IPS-18a (cell line): ENCODE measurements at regions not wholly inside any gene's neighbourhood (a gene's known extent, or its start where the extent isn't known, plus 50 kb on each side); places are given as distances from the start of the nearest gene placed in this dataset.

Experiments
- H3K27ac ChIP-seq: one replicate; pipeline ENCODE4 v1.5.1; 2013; ENCODE audit warnings: low read length
- H3K27me3 ChIP-seq: one replicate; pipeline ENCODE4 v1.6.1; 2013; ENCODE audit warnings: mild to moderate bottlenecking, low read length; ENCODE audit not compliant: control insufficient read depth, insufficient read depth
- H3K36me3 ChIP-seq: one replicate; pipeline ENCODE4 v1.6.1; 2013; ENCODE audit warnings: low read depth, low read length; ENCODE audit not compliant: control insufficient read depth
- H3K4me1 ChIP-seq: one replicate; pipeline ENCODE4 v1.6.1; 2013; ENCODE audit warnings: low read depth, low read length; ENCODE audit not compliant: control insufficient read depth
- H3K4me3 ChIP-seq: one replicate; pipeline ENCODE4 v1.5.1; 2013; ENCODE audit warnings: low read length
- H3K9ac ChIP-seq: one replicate; pipeline ENCODE4 v1.6.1; 2013; ENCODE audit warnings: mild to moderate bottlenecking, low read length, moderate library complexity
- H3K9me3 ChIP-seq: one replicate; pipeline ENCODE4 v1.6.1; 2013; ENCODE audit warnings: low read depth, low read length; ENCODE audit not compliant: control insufficient read depth

DNA sequence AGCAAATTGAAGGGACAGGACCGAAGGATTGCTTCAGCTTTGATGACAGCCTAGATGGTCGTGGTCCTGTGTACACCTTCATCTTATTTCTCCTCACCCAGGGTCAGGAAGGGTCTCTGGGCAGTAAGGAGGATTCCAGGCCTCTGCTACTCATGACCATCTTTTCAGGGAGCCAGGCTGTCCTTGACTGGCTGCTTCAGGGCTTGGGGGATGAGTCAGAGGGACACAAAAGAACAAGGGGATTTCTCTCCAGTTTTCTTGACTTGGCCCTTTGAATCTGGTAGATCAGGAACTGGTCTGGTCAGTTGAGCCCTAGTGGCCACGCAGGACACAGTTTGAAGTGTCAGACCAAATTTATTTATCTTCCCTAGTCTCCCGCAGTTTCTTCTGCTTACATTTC, 402.1 kb upstream of the CHD6 start:
- Histone ChIP-seq H3K27ac (no peak overlapping the region), H3K36me3 (no peaks in the 10 kb centered on the region), H3K9me3 (no peaks in the 10 kb centered on the region)

DNA sequence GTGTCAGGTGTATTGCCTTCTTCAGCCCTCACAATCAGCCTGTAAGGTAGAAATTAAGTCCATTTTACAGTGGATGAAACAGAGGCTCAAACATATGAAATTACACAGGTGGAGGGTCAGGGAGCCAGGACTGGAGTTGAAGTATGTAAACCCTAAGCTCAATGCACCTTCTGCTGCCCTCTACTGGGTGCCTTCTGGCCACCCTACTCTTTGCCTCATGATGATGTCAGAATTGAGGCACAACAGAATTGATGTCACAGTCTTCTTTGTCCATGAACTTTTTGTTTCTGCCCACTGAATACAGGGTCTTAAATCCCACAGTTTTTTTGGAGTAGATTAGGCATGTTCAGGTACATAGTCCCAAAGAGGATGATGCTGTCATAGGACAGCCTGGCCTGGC, 400.8 kb upstream of the CHD6 start:
- Histone ChIP-seq H3K4me1 (no peaks in the 10 kb centered on the region), H3K27me3 (no peaks in the 10 kb centered on the region), H3K9me3 (no peaks in the 10 kb centered on the region), H3K4me3 (no peak overlapping the region), H3K36me3 (no peaks in the 10 kb centered on the region), H3K9ac (no peak overlapping the region), H3K27ac (no peak overlapping the region)

More for the DNA sequence above, 402.1 kb upstream of the CHD6 start:
- H3K27me3 ChIP-seq = no peaks in the 10 kb centered on the region
- H3K4me3 ChIP-seq = no peak overlapping the region
- no peaks in the 10 kb centered on the region for H3K4me1 ChIP-seq
- no peak overlapping the region for H3K9ac ChIP-seq

DNA sequence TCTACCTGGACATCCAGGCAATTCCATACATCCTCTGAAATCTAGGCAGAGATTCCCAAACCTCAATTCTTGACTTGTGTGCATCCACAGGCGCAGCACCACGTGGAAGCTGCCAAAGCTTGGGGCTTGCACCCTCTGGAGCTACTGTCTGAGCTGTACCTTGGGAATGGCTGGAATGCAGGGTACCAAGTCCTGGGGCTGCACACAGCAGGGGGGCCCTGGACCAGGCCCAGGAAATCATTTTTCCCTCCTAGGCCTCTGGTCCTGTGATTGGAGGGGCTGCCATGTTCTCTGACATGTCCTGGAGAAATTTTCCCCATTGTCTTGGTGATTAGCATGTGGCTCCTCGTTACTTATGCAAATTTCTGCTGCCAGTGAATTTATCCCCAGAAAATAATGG, 391.9 kb upstream of the CHD6 start:
- Histone ChIP-seq H3K4me3 (no peak overlapping the region), H3K36me3 (no peaks in the 10 kb centered on the region), H3K27me3 (no peaks in the 10 kb centered on the region), H3K4me1 (peaks cover 6% of the 10 kb centered on the region), H3K9me3 (peaks cover 6% of the 10 kb centered on the region), H3K9ac (no peak overlapping the region), H3K27ac (no peak overlapping the region)

DNA sequence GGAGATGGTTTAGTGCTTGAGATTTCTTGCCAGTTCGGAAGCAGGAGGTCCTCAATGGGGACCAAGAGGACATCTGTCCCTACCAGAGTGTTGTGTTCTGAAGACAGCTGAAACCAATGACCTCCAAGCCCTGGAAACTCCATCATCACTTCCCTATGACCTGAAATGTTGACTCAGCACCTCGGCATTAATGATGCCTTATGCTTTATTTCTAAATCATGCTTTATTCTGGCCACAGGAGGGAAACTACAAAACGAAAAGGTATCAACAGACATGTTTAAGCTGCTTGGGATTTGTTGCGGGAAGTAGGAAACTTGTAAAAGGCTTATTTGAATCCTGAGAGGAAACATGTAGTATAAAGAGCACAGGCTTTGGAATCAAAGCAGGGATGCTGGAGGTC, 389.1 kb upstream of the CHD6 start:
- H3K36me3 ChIP-seq = no peaks in the 10 kb centered on the region
- H3K27me3 ChIP-seq = no peaks in the 10 kb centered on the region

DNA sequence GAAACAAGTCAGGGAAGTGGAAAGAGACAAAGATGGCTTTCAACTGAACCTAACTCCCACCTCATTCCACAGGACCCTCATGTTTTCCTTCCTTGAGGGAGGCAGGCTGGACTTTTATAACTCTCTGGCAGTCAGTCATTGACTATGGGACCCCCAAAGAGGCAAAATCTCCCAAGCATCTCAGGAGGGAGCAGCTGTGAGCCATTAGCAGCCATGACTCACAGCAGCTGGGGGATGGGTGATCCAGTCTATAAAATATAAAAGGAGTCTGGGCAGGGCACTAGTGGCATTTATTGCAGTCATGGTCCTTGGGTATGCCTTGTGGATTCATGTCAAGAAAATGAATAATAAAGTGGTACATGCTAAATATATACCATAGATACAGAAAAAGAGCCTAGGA, 387.0 kb upstream of the CHD6 start:
- H3K9ac ChIP-seq = no peak overlapping the region
- no peaks in the 10 kb centered on the region for H3K36me3 ChIP-seq
- no peak overlapping the region for H3K27ac ChIP-seq
- peaks cover 9% of the 10 kb centered on the region for H3K4me1 ChIP-seq
- H3K4me3 ChIP-seq = no peak overlapping the region
- H3K27me3 ChIP-seq = no peaks in the 10 kb centered on the region
- no peaks in the 10 kb centered on the region for H3K9me3 ChIP-seq

More for the DNA sequence above, 389.1 kb upstream of the CHD6 start:
- peaks cover 9% of the 10 kb centered on the region for H3K4me1 ChIP-seq
- H3K9me3 ChIP-seq = peaks cover 6% of the 10 kb centered on the region
- H3K9ac ChIP-seq = no peak overlapping the region
- H3K27ac ChIP-seq = no peak overlapping the region
- no peak overlapping the region for H3K4me3 ChIP-seq

DNA sequence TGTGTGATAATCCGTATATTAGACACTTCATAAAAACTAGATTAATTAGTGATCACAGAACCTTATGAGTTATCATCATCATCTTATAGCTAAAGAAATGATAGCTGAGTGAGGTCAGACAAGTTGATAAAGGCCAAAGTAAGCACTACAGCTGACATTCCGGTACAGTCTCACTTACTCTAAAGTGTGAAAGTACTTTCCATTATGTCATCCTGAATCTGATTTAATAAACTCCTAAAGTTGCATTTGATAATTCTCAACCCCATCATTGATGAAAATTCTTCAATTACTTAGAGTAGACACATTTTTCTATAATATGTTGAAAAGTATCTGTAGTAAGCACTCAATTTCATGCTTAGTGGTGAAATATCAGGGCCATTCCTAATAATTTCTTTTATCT, 385.2 kb upstream of the CHD6 start:
- H3K9me3 ChIP-seq = no peaks in the 10 kb centered on the region
- H3K27ac ChIP-seq = no peak overlapping the region
- H3K27me3 ChIP-seq = no peaks in the 10 kb centered on the region
- H3K9ac ChIP-seq = no peak overlapping the region
- H3K4me3 ChIP-seq = no peak overlapping the region
- H3K36me3 ChIP-seq = no peaks in the 10 kb centered on the region
- H3K4me1 ChIP-seq = peaks cover 9% of the 10 kb centered on the region

DNA sequence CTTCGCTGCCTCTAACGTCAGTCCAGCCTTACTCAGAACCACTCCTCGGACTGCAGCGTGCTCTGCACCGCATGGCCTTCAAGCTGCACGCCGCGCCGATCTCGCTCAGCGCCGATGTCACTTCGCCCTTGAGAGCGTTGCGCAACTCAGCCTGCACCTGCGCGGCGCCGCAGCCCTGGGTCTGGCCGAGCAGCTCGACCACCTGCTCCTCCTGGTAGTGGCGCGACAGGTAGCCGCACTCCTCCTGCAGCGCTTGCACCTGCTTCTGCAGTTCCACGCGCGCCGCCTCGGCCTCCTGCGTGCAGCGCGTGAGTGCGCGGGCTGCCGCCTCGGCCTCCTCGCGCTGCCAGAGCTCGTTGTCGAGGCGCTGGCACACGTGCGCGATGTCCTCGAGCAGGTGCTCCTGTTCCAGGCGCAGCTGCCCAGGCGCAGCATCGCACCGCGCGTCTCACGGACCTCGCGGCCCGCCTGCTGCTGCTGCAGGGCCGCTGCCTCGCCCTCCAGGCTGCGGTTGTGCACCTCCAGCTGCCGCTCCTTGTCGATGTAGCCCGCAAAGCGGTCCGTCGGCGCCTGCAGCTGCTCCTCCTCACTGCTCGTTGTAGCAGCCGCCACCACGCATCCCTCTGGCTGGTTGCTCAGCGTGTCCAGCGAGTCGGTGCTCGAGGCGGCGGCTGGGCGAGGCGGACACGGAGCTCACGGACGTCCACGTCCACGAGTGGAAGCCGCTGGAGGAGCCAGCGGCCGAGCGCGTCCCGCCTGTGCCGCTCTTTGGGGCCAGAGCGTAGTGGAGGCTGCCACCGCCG, 380.6 kb upstream of the CHD6 start:
- Histone ChIP-seq H3K4me1 (no peaks in the 10 kb centered on the region), H3K36me3 (no peaks in the 10 kb centered on the region), H3K27me3 (no peaks in the 10 kb centered on the region), H3K9me3 (no peaks in the 10 kb centered on the region), H3K4me3 (no peak overlapping the region), H3K9ac (no peak overlapping the region), H3K27ac (no peak overlapping the region)

DNA sequence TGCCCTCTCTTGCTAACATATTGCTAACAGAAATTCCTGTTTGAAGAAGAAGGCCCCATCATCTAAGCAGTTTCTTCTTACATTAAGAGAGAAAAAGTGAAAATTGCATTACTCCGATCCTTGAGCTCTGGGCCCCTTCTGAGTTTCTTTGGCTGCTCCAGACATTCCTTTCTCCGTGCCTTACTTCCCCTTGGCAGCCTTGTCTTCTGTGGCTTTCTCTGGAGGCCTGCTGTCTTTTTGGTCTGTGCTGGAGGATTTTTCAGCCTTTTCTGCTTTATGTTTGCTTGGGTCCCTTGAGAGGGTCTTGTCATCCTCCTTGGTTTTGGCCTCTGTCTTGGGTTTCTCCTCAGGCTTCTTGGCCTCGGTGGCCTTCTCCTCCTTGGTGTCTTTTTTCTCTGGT, 378.8 kb upstream of the CHD6 start:
- Histone ChIP-seq H3K4me1 (no peaks in the 10 kb centered on the region), H3K4me3 (no peak overlapping the region), H3K27ac (no peak overlapping the region), H3K9ac (no peak overlapping the region), H3K27me3 (no peaks in the 10 kb centered on the region), H3K9me3 (no peaks in the 10 kb centered on the region), H3K36me3 (no peaks in the 10 kb centered on the region)

DNA sequence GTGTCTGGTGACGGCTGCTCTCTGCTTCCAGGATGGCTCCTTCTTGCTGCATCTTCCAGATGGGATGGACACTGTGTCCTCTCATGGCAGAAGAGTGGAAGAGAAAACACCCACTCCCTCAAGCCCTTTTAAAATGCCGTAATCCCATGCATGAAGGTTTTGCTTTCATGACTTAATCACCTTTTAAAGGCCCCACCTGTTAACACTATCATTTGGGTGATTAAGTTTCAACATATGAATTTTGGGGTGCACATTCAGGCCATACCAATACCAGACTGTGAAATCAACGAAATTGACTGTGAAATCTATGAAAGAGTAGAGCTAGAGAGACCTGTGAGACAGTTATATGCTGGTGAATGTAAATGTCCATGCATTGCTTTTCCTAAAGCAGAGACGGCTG, 374.3 kb upstream of the CHD6 start:
- Histone ChIP-seq H3K4me3 (no peak overlapping the region), H3K9me3 (no peaks in the 10 kb centered on the region), H3K27me3 (no peaks in the 10 kb centered on the region), H3K27ac (no peak overlapping the region), H3K4me1 (no peaks in the 10 kb centered on the region), H3K36me3 (no peaks in the 10 kb centered on the region), H3K9ac (no peak overlapping the region)

DNA sequence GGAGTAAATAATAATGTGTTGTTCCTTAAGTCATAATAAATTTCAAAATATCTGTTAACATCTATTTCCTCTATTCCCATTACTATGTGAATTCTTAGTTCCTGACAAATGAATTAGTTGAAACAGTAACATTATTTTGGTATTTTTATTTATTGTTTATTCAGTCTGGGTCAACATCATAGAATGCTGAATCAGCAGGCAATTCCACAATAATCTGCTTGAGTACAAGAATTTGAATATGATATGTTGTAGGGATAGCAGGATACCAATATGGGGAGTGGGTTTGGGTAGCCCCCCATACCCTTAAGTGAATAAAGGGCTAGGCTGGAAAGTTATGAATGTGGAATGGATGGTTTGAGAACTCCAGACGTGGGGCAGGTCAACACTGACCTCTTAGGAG, 373.2 kb upstream of the CHD6 start:
- Histone ChIP-seq H3K9me3 (no peaks in the 10 kb centered on the region), H3K36me3 (no peaks in the 10 kb centered on the region), H3K27me3 (no peaks in the 10 kb centered on the region), H3K27ac (no peak overlapping the region), H3K4me1 (no peaks in the 10 kb centered on the region), H3K4me3 (no peak overlapping the region), H3K9ac (no peak overlapping the region)

DNA sequence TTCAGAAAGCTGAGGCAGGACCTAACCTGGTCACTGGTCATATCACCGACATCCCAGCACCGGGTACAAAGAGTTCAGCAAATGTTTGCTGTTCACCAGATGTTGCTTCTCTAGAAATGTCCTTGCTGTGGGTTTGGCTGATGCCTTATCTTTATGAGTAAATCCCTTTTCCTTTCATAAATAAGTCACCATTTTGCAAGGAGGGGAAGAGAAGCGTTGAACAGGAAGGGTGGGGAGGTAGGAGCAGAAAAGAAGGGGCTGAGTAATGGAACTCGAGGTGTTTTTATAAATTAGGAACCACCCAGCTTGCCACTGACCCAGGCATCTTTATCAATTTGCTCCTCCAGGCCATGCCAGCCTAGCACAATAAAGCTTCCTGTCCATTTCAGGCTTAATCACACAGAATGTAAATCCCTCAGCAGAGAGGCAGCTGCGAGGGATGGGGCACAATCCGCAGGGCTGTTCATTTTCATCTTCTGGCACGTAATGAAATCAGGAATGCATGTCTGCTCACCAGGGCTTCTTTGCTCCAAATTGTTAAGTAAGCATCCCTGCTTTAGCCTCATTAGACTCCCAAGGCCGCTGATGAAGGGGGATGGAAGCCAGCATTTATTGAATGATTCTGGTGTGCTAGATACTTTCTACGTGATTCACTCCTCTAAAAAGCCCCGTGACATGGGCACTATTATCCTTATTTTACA, 371.9 kb upstream of the CHD6 start:
- no peaks in the 10 kb centered on the region for H3K4me1 ChIP-seq
- no peaks in the 10 kb centered on the region for H3K9me3 ChIP-seq
- H3K36me3 ChIP-seq = no peaks in the 10 kb centered on the region
- H3K27ac ChIP-seq = no peak overlapping the region
- no peak overlapping the region for H3K9ac ChIP-seq
- H3K4me3 ChIP-seq = no peak overlapping the region
- H3K27me3 ChIP-seq = no peaks in the 10 kb centered on the region
